CD14-positive monocyte (primary cell): ENCODE measurements at regions not wholly inside any gene's neighbourhood (a gene's known extent, or its start where the extent isn't known, plus 50 kb on each side); places are given as distances from the start of the nearest gene placed in this dataset.

ENCODE experiments used
- DNase-seq, 3 donors: peaks; one replicate each; pipeline ENCODE4 v3.0.0-alpha.2; 2011 to 2022
- H2AFZ ChIP-seq: 2 replicates; pipeline ENCODE4 v1.6.0; 2012; ENCODE audit warnings: mild to moderate bottlenecking, low read depth, low read length, inconsistent platforms; ENCODE audit not compliant: insufficient read depth, poor library complexity, severe bottlenecking
- H3K27ac ChIP-seq, 2 donors: 1 replicate in 1 of 2; 2 replicates in 1 of 2; pipeline ENCODE4 v1.5.1; 2012 to 2013; ENCODE audit warnings: low read length in 2 of 2, control low read depth in 1 of 2, inconsistent platforms in 1 of 2, low read depth in 1 of 2, mild to moderate bottlenecking in 1 of 2
- H3K27me3 ChIP-seq, 2 donors: one replicate each; pipeline versions ENCODE4 v1.6.0 to v1.6.1; 2011 to 2013; ENCODE audit warnings: low read length in 2 of 2; ENCODE audit not compliant: control insufficient read depth in 2 of 2, insufficient read depth in 2 of 2
- H3K36me3 ChIP-seq, 2 donors: replicated peaks in 1 of 2; 1 replicate in 1 of 2; 2 replicates in 1 of 2; pipeline versions ENCODE4 v1.5.1 to v1.6.1; 2012 to 2013; ENCODE audit warnings: low read length in 2 of 2, control low read depth in 1 of 2, inconsistent platforms in 1 of 2, mild to moderate bottlenecking in 1 of 2; ENCODE audit not compliant: insufficient read depth in 2 of 2, control insufficient read depth in 1 of 2
- H3K4me1 ChIP-seq, 2 donors: 1 replicate in 1 of 2; 2 replicates in 1 of 2; pipeline versions ENCODE4 v1.5.1 to v1.6.1; 2012 to 2013; ENCODE audit warnings: low read length in 2 of 2, control low read depth in 1 of 2, inconsistent platforms in 1 of 2, mild to moderate bottlenecking in 1 of 2, moderate library complexity in 1 of 2; ENCODE audit not compliant: insufficient read depth in 2 of 2, control insufficient read depth in 1 of 2
- H3K4me2 ChIP-seq: replicated peaks from 2 replicates; pipeline ENCODE3; 2012; ENCODE audit warnings: low read length, moderate library complexity, mild to moderate bottlenecking; ENCODE audit not compliant: poor library complexity, severe bottlenecking; ENCODE audit errors: extremely low read depth
- H3K4me3 ChIP-seq, 3 experiments: fragments of 200-600 bp in 1 of 3; sonication (generic) in 1 of 3; replicated peaks in 1 of 3; 1 replicate in 2 of 3; 2 replicates in 1 of 3; pipeline ENCODE4 v1.5.1; 2011 to 2013; ENCODE audit warnings: low read length in 3 of 3, mild to moderate bottlenecking in 3 of 3, control low read depth in 2 of 3, low read depth in 2 of 3, inconsistent platforms in 1 of 3, moderate library complexity in 1 of 3
- H3K79me2 ChIP-seq: 2 replicates; pipeline ENCODE4 v1.6.0; 2012; ENCODE audit warnings: mild to moderate bottlenecking, control low read depth, inconsistent platforms, low read length, moderate library complexity; ENCODE audit not compliant: insufficient read depth
- H3K9ac ChIP-seq: 2 replicates; pipeline ENCODE4 v1.6.0; 2017; ENCODE audit warnings: low read length, mild to moderate bottlenecking; ENCODE audit not compliant: insufficient read depth, poor library complexity, severe bottlenecking
- H3K9me3 ChIP-seq, 2 donors: replicated peaks in 1 of 2; 1 replicate in 1 of 2; 2 replicates in 1 of 2; pipeline versions ENCODE4 v1.5.1 to v1.6.1; 2012 to 2013; ENCODE audit warnings: low read length in 2 of 2, control low read depth in 1 of 2; ENCODE audit not compliant: control insufficient read depth in 1 of 2, insufficient read depth in 1 of 2
- H4K20me1 ChIP-seq: 2 replicates; pipeline ENCODE4 v1.6.0; 2012; ENCODE audit warnings: mild to moderate bottlenecking, low read length, control low read depth, moderate library complexity; ENCODE audit not compliant: insufficient read depth
- H3K27ac Mint-ChIP-seq, 7 donors: one replicate each; pipeline ENCODE4 v1.8.0; 2020; ENCODE audit warnings: mild to moderate bottlenecking in 7 of 7, mixed read lengths in 7 of 7, moderate library complexity in 6 of 7, inconsistent platforms in 2 of 7
- H3K27me3 Mint-ChIP-seq, 3 donors: one replicate each; pipeline ENCODE4 v1.8.0; 2021 to 2022; ENCODE audit warnings: low read depth in 3 of 3, mild to moderate bottlenecking in 3 of 3, mixed read lengths in 3 of 3, moderate library complexity in 3 of 3, inconsistent platforms in 1 of 3
- H3K36me3 Mint-ChIP-seq, 2 donors: one replicate each; pipeline ENCODE4 v1.8.0; 2020; ENCODE audit warnings: mixed read lengths in 2 of 2, inconsistent platforms in 1 of 2, mild to moderate bottlenecking in 1 of 2
- H3K4me1 Mint-ChIP-seq: one replicate; pipeline ENCODE4 v1.8.0; 2020; ENCODE audit warnings: mild to moderate bottlenecking, mixed read lengths
- H3K4me3 Mint-ChIP-seq, 2 donors: one replicate each; pipeline ENCODE4 v1.8.0; 2020; ENCODE audit warnings: mild to moderate bottlenecking in 2 of 2, mixed read lengths in 2 of 2, moderate library complexity in 1 of 2
- H3K9me3 Mint-ChIP-seq, 7 donors: one replicate each; pipeline ENCODE4 v1.8.0; 2020 to 2022; ENCODE audit warnings: mixed read lengths in 7 of 7, mild to moderate bottlenecking in 6 of 7, moderate library complexity in 6 of 7, inconsistent platforms in 2 of 7
- CTCF ChIP-seq: fragments of 200-600 bp; IDR thresholded peaks from one replicate; pipeline ENCODE4 v1.8.0; 2022; ENCODE audit warnings: antibody characterized with exemption, mild to moderate bottlenecking
- WGBS: methylation state at CpG from one replicate; pipeline ENCODE4 v1.1.5; 2013; ENCODE audit warnings: missing lambda C conversion rate; ENCODE audit not compliant: insufficient coverage; 5-methylcytosine and 5-hydroxymethylcytosine counted together
- intact Hi-C, 2 donors: fragments of 100-400 bp; cut with micrococcal nuclease; formaldehyde crosslinking; loops; one replicate each; pipeline versions ENCODE4 v1.15.0 to v1.15.1; 2023

DNA sequence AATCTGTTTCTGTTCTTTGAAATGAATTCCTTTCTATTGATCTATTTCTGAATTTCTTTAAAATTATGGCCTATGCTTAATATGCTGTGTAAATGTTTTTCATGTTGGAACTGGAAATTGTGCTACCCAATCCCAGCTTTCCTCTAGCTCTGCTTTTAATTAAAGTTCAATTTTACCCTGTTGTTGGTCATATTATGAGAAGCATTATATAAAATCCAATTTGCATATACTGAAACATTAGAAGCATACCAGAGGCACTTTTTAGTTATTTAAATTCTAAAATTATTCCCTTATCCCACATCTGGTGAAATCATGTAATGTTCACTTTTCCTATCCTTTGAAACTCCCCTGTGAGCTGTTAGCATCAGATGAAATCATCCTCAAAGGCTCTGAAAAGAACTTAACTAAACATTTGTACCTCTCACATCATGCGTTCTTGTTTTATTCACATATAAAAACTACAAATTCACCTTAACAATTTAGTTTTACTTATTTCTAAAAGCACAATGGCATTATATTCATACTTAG lies 160.6 kb upstream of the COL21A1 start:
- Histone ChIP-seq H3K4me1 (no peaks in the 10 kb centered on the region), H3K9ac (no peak overlapping the region), H3K79me2 (no peaks in the 10 kb centered on the region), H3K27ac (no peak overlapping the region), H3K27me3 (no peaks in the 10 kb centered on the region), H3K4me2 (no peak overlapping the region), H4K20me1 (no peaks in the 10 kb centered on the region), H3K9me3 (no peaks in the 10 kb centered on the region), H2AFZ (no peak overlapping the region), H3K4me3 (no peak overlapping the region), H3K36me3 (no peaks in the 10 kb centered on the region)
- H3K27ac Mint-ChIP-seq: no peak overlapping the region
- H3K27me3 Mint-ChIP-seq: peaks cover 0 to 2% (median 0%) of the 10 kb centered on the region in 3 donors
- WGBS: no CpG with 5 or more reads among the region's 1 CpG
- no peaks in the 10 kb centered on the region for H3K36me3 Mint-ChIP-seq
- no peak overlapping the region for H3K4me3 Mint-ChIP-seq
- intact Hi-C loops: no loop called here
- no peak for TF ChIP-seq CTCF
- no peaks in the 10 kb centered on the region for H3K4me1 Mint-ChIP-seq
- DNase-seq: no peak
- H3K9me3 Mint-ChIP-seq: peaks cover 0 to 3% (median 2%) of the 10 kb centered on the region in 7 donors

- Mint-ChIP-seq H3K27ac (no peak overlapping the region), H3K4me3 (no peak overlapping the region), H3K9me3 (peaks cover 0 to 7% (median 4%) of the 10 kb centered on the region in 7 donors), H3K27me3 (peaks cover 0 to 2% (median 0%) of the 10 kb centered on the region in 3 donors), H3K4me1 (no peaks in the 10 kb centered on the region), H3K36me3 (no peaks in the 10 kb centered on the region)
- WGBS: no CpG with 5 or more reads among the region's 3 CpGs
- Histone ChIP-seq H3K4me3 (no peak overlapping the region), H3K27ac (no peak overlapping the region), H3K36me3 (no peaks in the 10 kb centered on the region), H3K9ac (no peak overlapping the region), H4K20me1 (no peaks in the 10 kb centered on the region), H3K27me3 (no peaks in the 10 kb centered on the region), H2AFZ (no peak overlapping the region), H3K9me3 (no peaks in the 10 kb centered on the region), H3K4me2 (no peak overlapping the region), H3K79me2 (no peaks in the 10 kb centered on the region), H3K4me1 (no peaks in the 10 kb centered on the region)
- intact Hi-C loops: no loop called here
- TF ChIP-seq CTCF: no peak
- DNase-seq: no peak
These were observed 159.2 kb upstream of the COL21A1 start for GRCh38 chr6:56406276-56407269.
